ENCODE measurements at regions not wholly inside any gene's neighbourhood (a gene's known extent, or its start where the extent isn't known, plus 50 kb on each side); places are given as distances from the start of the nearest gene placed in this dataset.

- Histone ChIP-seq H3K27ac (no peak overlapping the region), H3K4me1 (no peaks in the 10 kb centered on the region), H3K4me3 (no peak overlapping the region), H3K36me3 (no peaks in the 10 kb centered on the region), H3K27me3 (no peaks in the 10 kb centered on the region), H3K9me3 (no peaks in the 10 kb centered on the region)
- DNase-seq (peak in 1 of 3 donors; percentile 22), ATAC-seq (no peak)
- TF ChIP-seq CTCF (IDR thresholded peaks at IDR 0.05), result no peak
- intact Hi-C loops (cut with DNase I), result no loop called here
- WGBS (ENCODE audit: insufficient coverage, low coverage, low lambda C conversion rate, missing lambda C conversion rate), result 34% methylated on average over 4 of the region's 6 CpGs
These were observed 250.8 kb upstream of the OSR1 start for GRCh38 chr2:19609266-19609665.

GRCh38 chr2:19607931-19608771, 249.7 kb upstream of the OSR1 start:
- H3K27me3 ChIP-seq, result no peaks in the 10 kb centered on the region
- ATAC-seq, result no peak
- 55% methylated on average over 3 of the region's 4 CpGs for WGBS (ENCODE audit: insufficient coverage, low coverage, low lambda C conversion rate, missing lambda C conversion rate)
- H3K9me3 ChIP-seq, result no peaks in the 10 kb centered on the region
- no peaks in the 10 kb centered on the region for H3K36me3 ChIP-seq
- H3K4me1 ChIP-seq, result no peaks in the 10 kb centered on the region
- H3K4me3 ChIP-seq, result no peak overlapping the region
- no peak for TF ChIP-seq POLR2A (IDR thresholded peaks at IDR 0.05)
- TF ChIP-seq CTCF (IDR thresholded peaks at IDR 0.05), result no peak
- intact Hi-C loops (cut with DNase I), result no loop called here
- no peak for DNase-seq
- no peak overlapping the region for H3K27ac ChIP-seq

GRCh38 chr2:19607400-19607799, 249.0 kb upstream of the OSR1 start:
- no peaks in the 10 kb centered on the region for H3K27me3 ChIP-seq
- ATAC-seq, result no peak
- no peaks in the 10 kb centered on the region for H3K9me3 ChIP-seq
- no peaks in the 10 kb centered on the region for H3K4me1 ChIP-seq
- no peak for DNase-seq
- WGBS (ENCODE audit: insufficient coverage, low coverage, low lambda C conversion rate, missing lambda C conversion rate), result 59% methylated on average over 5 of the region's 5 CpGs
- no peak overlapping the region for H3K27ac ChIP-seq
- no peak for TF ChIP-seq POLR2A (IDR thresholded peaks at IDR 0.05)
- TF ChIP-seq CTCF (IDR thresholded peaks at IDR 0.05), result no peak
- intact Hi-C loops (cut with DNase I), result no loop called here
- no peaks in the 10 kb centered on the region for H3K36me3 ChIP-seq
- H3K4me3 ChIP-seq, result no peak overlapping the region

- 61% methylated on average over 2 of the region's 2 CpGs for WGBS (ENCODE audit: insufficient coverage, low coverage, low lambda C conversion rate, missing lambda C conversion rate)
- H3K27me3 ChIP-seq, result no peaks in the 10 kb centered on the region
- peak; percentile 63 to 93 (median 80) for ATAC-seq
- H3K9me3 ChIP-seq, result no peaks in the 10 kb centered on the region
- H3K4me1 ChIP-seq, result peaks cover 0 to 7% (median 0%) of the 10 kb centered on the region in 4 donors
- peak in 1 of 3 donors; percentile 45 for DNase-seq
- H3K27ac ChIP-seq, result no peak overlapping the region
- TF ChIP-seq POLR2A (IDR thresholded peaks at IDR 0.05) (no peak), CTCF (IDR thresholded peaks at IDR 0.05) (no peak)
- no peaks in the 10 kb centered on the region for H3K36me3 ChIP-seq
- intact Hi-C loops (cut with DNase I), result no loop called here
- H3K4me3 ChIP-seq, result no peak overlapping the region
These were observed 242.6 kb upstream of the OSR1 start for GRCh38 chr2:19600982-19601381.

Data from right lobe of liver (tissue), 6 donors.